Liver (tissue), 8 donors: ENCODE measurements at regions not wholly inside any gene's neighbourhood (a gene's known extent, or its start where the extent isn't known, plus 50 kb on each side); places are given as distances from the start of the nearest gene placed in this dataset.

Source experiments
- DNase-seq: peaks from one replicate; pipeline ENCODE4 v3.0.0-alpha.2; 2017; ENCODE audit warnings: low spot score
- H3K27ac ChIP-seq, 2 donors: one replicate each; pipeline ENCODE4 v1.7.0; 2013; ENCODE audit warnings: inconsistent platforms in 2 of 2, low read length in 2 of 2, control low read depth in 1 of 2, low read depth in 1 of 2, mild to moderate bottlenecking in 1 of 2
- H3K27me3 ChIP-seq, 4 donors: one replicate each; pipeline versions ENCODE4 v1.6.1 to v1.7.0; 2013; ENCODE audit warnings: low read length in 3 of 4, inconsistent platforms in 1 of 4, mild to moderate bottlenecking in 1 of 4, moderate library complexity in 1 of 4; ENCODE audit not compliant: control insufficient read depth in 4 of 4, insufficient read depth in 4 of 4
- H3K36me3 ChIP-seq, 4 donors: one replicate each; pipeline versions ENCODE4 v1.6.1 to v1.7.0; 2013; ENCODE audit warnings: low read length in 3 of 4, mild to moderate bottlenecking in 3 of 4, low read depth in 1 of 4, moderate library complexity in 1 of 4; ENCODE audit not compliant: control insufficient read depth in 4 of 4, insufficient read depth in 3 of 4
- H3K4me1 ChIP-seq, 4 donors: one replicate each; pipeline versions ENCODE4 v1.6.1 to v1.7.0; 2013; ENCODE audit warnings: low read length in 3 of 4, mild to moderate bottlenecking in 3 of 4, moderate library complexity in 1 of 4; ENCODE audit not compliant: control insufficient read depth in 4 of 4, insufficient read depth in 4 of 4
- H3K4me3 ChIP-seq, 3 donors: one replicate each; pipeline versions ENCODE4 v1.6.1 to v1.7.0; 2013; ENCODE audit warnings: low read length in 3 of 3, control low read depth in 1 of 3, low read depth in 1 of 3, mild to moderate bottlenecking in 1 of 3
- H3K9ac ChIP-seq, 2 donors: one replicate each; pipeline ENCODE4 v1.7.0; 2013; ENCODE audit warnings: low read length in 2 of 2, mild to moderate bottlenecking in 2 of 2, moderate library complexity in 2 of 2, control low read depth in 1 of 2, low read depth in 1 of 2
- H3K9me3 ChIP-seq, 4 donors: one replicate each; pipeline versions ENCODE4 v1.6.1 to v1.7.0; 2013; ENCODE audit warnings: low read length in 3 of 4; ENCODE audit not compliant: control insufficient read depth in 4 of 4
- EGR1 ChIP-seq, 2 donors: IDR thresholded peaks; 2 replicates each; pipeline ENCODE4 v1.6.1; 2016 to 2018; ENCODE audit warnings: antibody characterized with exemption in 2 of 2, low read depth in 2 of 2
- FOXA1 ChIP-seq: IDR thresholded peaks from 2 replicates; pipeline ENCODE4 v1.6.1; 2016; ENCODE audit warnings: antibody characterized with exemption
- FOXA2 ChIP-seq: IDR thresholded peaks from 2 replicates; pipeline ENCODE4 v1.6.1; 2016; ENCODE audit warnings: antibody characterized with exemption
- GABPA ChIP-seq, 2 donors: IDR thresholded peaks in 1 of 2; conservative IDR thresholded peaks in 1 of 2; 2 replicates each; pipeline ENCODE4 v1.6.1; 2016; ENCODE audit warnings: antibody characterized with exemption in 2 of 2, mild to moderate bottlenecking in 1 of 2, moderate library complexity in 1 of 2
- HNF4A ChIP-seq, 2 donors: conservative IDR thresholded peaks; 2 replicates each; pipeline ENCODE4 v1.6.1; 2016; ENCODE audit warnings: antibody characterized with exemption in 2 of 2, mild to moderate bottlenecking in 2 of 2
- JUND ChIP-seq, 2 donors: IDR thresholded peaks; 2 replicates each; pipeline ENCODE4 v1.6.1; 2016; ENCODE audit warnings: antibody characterized with exemption in 2 of 2
- NR2F2 ChIP-seq: IDR thresholded peaks from 2 replicates; pipeline ENCODE4 v1.6.1; 2016; ENCODE audit warnings: antibody characterized with exemption
- RXRA ChIP-seq, 2 donors: IDR thresholded peaks; 2 replicates each; pipeline ENCODE4 v1.6.1; 2017 to 2018; ENCODE audit warnings: antibody characterized with exemption in 2 of 2, mild to moderate bottlenecking in 1 of 2
- SP1 ChIP-seq: IDR thresholded peaks from 2 replicates; pipeline ENCODE4 v1.6.1; 2018; ENCODE audit warnings: antibody characterized with exemption, mild to moderate bottlenecking
- TAF1 ChIP-seq: conservative IDR thresholded peaks from 2 replicates; pipeline ENCODE4 v1.6.1; 2016; ENCODE audit warnings: antibody characterized with exemption, mild to moderate bottlenecking
- WGBS: extraction: QIAGEN DNeasy Blood & Tissue Kit; methylation state at CpG from one replicate; pipeline ENCODE4 v1.1.7; 2013; 5-methylcytosine and 5-hydroxymethylcytosine counted together
- TF ChIP-seq, protein P1 (sequence below): IDR thresholded peaks from 2 replicates; pipeline ENCODE4 v1.6.1; 2016; ENCODE audit warnings: antibody characterized with exemption
- TF ChIP-seq, protein P2 (sequence below): IDR thresholded peaks from 2 replicates; pipeline ENCODE4 v1.6.1; 2016; ENCODE audit warnings: antibody characterized with exemption
- TF ChIP-seq, protein P3 (sequence below): fragments of 150-350 bp; IDR thresholded peaks from 2 replicates; pipeline ENCODE4 v1.5.1; 2017; ENCODE audit warnings: improper control_type of control experiment, low read depth, low read length; ENCODE audit not compliant: missing input control
- TF ChIP-seq, protein P4 (sequence below): IDR thresholded peaks from 2 replicates; pipeline ENCODE4 v1.6.1; 2016; ENCODE audit warnings: antibody characterized with exemption
- TF ChIP-seq, protein P5 (sequence below): IDR thresholded peaks from 2 replicates; pipeline ENCODE4 v1.6.1; 2016; ENCODE audit warnings: antibody characterized with exemption, mild to moderate bottlenecking
- donor health status: healthy.
- donor health status: healthy.
- donor health status: healthy.
- donor health status: healthy.
- donor health status: healthy.

DNA sequence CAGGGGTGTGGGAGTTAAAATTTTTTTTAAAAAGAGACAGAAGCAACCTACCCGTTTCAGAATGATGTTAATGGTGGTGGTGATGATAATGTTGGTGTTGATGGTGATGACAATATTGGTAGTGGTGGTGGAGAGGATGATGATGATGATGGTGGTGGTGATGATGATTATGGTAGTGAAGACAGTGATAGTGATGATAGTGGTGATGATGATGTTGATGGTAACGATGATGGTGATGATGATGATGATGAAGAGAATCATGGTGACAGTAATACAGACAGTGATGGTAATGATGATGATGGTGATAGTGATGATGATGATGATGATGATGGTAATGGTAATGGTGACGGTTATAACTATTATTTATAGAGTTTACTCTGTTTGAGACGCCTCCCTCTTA is 117.6 kb downstream of the ICE1 start:
- 68% methylated on average over 4 of the region's 4 CpGs for WGBS
- Histone ChIP-seq H3K27ac (no peak overlapping the region), H3K27me3 (no peaks in the 10 kb centered on the region), H3K9me3 (no peaks in the 10 kb centered on the region), H3K36me3 (no peaks in the 10 kb centered on the region), H3K4me1 (no peaks in the 10 kb centered on the region), H3K9ac (no peak overlapping the region), H3K4me3 (no peak overlapping the region)
- TF ChIP-seq NR2F2 (no peak), FOXA1 (no peak), HNF4A (conservative IDR thresholded peaks at IDR 0.05) (no peak), FOXA2 (no peak), JUND (IDR thresholded peaks at IDR 0.05) (no peak), TAF1 (no peak), SP1 (no peak), RXRA (IDR thresholded peaks at IDR 0.05) (no peak), GABPA (IDR thresholded peaks at IDR 0.05 in 1 of 2, conservative IDR thresholded peaks at IDR 0.05 in 1 of 2) (no peak), EGR1 (IDR thresholded peaks at IDR 0.05; ENCODE audit: low read depth in 2 of 2) (no peak)
- TF ChIP-seq, protein P1, sequence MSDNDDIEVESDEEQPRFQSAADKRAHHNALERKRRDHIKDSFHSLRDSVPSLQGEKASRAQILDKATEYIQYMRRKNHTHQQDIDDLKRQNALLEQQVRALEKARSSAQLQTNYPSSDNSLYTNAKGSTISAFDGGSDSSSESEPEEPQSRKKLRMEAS = no peak
- TF ChIP-seq, protein P2, sequence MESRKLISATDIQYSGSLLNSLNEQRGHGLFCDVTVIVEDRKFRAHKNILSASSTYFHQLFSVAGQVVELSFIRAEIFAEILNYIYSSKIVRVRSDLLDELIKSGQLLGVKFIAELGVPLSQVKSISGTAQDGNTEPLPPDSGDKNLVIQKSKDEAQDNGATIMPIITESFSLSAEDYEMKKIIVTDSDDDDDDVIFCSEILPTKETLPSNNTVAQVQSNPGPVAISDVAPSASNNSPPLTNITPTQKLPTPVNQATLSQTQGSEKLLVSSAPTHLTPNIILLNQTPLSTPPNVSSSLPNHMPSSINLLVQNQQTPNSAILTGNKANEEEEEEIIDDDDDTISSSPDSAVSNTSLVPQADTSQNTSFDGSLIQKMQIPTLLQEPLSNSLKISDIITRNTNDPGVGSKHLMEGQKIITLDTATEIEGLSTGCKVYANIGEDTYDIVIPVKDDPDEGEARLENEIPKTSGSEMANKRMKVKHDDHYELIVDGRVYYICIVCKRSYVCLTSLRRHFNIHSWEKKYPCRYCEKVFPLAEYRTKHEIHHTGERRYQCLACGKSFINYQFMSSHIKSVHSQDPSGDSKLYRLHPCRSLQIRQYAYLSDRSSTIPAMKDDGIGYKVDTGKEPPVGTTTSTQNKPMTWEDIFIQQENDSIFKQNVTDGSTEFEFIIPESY = no peak
- TF ChIP-seq, protein P3, sequence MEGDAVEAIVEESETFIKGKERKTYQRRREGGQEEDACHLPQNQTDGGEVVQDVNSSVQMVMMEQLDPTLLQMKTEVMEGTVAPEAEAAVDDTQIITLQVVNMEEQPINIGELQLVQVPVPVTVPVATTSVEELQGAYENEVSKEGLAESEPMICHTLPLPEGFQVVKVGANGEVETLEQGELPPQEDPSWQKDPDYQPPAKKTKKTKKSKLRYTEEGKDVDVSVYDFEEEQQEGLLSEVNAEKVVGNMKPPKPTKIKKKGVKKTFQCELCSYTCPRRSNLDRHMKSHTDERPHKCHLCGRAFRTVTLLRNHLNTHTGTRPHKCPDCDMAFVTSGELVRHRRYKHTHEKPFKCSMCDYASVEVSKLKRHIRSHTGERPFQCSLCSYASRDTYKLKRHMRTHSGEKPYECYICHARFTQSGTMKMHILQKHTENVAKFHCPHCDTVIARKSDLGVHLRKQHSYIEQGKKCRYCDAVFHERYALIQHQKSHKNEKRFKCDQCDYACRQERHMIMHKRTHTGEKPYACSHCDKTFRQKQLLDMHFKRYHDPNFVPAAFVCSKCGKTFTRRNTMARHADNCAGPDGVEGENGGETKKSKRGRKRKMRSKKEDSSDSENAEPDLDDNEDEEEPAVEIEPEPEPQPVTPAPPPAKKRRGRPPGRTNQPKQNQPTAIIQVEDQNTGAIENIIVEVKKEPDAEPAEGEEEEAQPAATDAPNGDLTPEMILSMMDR = no peak
- TF ChIP-seq, protein P4, sequence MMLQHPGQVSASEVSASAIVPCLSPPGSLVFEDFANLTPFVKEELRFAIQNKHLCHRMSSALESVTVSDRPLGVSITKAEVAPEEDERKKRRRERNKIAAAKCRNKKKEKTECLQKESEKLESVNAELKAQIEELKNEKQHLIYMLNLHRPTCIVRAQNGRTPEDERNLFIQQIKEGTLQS = no peak
- TF ChIP-seq, protein P5, sequence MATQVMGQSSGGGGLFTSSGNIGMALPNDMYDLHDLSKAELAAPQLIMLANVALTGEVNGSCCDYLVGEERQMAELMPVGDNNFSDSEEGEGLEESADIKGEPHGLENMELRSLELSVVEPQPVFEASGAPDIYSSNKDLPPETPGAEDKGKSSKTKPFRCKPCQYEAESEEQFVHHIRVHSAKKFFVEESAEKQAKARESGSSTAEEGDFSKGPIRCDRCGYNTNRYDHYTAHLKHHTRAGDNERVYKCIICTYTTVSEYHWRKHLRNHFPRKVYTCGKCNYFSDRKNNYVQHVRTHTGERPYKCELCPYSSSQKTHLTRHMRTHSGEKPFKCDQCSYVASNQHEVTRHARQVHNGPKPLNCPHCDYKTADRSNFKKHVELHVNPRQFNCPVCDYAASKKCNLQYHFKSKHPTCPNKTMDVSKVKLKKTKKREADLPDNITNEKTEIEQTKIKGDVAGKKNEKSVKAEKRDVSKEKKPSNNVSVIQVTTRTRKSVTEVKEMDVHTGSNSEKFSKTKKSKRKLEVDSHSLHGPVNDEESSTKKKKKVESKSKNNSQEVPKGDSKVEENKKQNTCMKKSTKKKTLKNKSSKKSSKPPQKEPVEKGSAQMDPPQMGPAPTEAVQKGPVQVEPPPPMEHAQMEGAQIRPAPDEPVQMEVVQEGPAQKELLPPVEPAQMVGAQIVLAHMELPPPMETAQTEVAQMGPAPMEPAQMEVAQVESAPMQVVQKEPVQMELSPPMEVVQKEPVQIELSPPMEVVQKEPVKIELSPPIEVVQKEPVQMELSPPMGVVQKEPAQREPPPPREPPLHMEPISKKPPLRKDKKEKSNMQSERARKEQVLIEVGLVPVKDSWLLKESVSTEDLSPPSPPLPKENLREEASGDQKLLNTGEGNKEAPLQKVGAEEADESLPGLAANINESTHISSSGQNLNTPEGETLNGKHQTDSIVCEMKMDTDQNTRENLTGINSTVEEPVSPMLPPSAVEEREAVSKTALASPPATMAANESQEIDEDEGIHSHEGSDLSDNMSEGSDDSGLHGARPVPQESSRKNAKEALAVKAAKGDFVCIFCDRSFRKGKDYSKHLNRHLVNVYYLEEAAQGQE = no peak
- DNase-seq = no peak
